GM23338 (cell line): ENCODE measurements at regions not wholly inside any gene's neighbourhood (a gene's known extent, or its start where the extent isn't known, plus 50 kb on each side); places are given as distances from the start of the nearest gene placed in this dataset.

Source experiments
- CREB1 ChIP-seq: fragments of 250-450 bp; sonication (Bioruptor Pico); IDR thresholded peaks from 2 replicates; pipeline ENCODE4 v1.5.0; 2020; ENCODE audit warnings: low read depth, mild to moderate bottlenecking, moderate library complexity
- CTCF ChIP-seq, 2 experiments: fragments of 200-600 bp in 1 of 2; sonication (generic) in 1 of 2; conservative IDR thresholded peaks; 2 replicates each; pipeline versions ENCODE4 v1.5.1 to v1.6.1; 2016 to 2017; ENCODE audit warnings: antibody characterized with exemption in 2 of 2, low read depth in 2 of 2, mild to moderate bottlenecking in 2 of 2, moderate library complexity in 1 of 2
- ETS1 ChIP-seq: IDR thresholded peaks from 2 replicates; pipeline ENCODE4 v1.6.1; 2016; ENCODE audit warnings: antibody characterized with exemption
- EZH2 ChIP-seq: fragments of 200-600 bp; sonication (generic); IDR thresholded peaks from one replicate; pipeline ENCODE4 v1.8.0; 2017; ENCODE audit warnings: antibody characterized with exemption, mild to moderate bottlenecking, low read depth; ENCODE audit not compliant: unreplicated experiment
- EZH2phosphoT487 ChIP-seq: fragments of 200-600 bp; sonication (generic); IDR thresholded peaks from one replicate; pipeline ENCODE4 v1.8.1; 2018; ENCODE audit warnings: antibody characterized with exemption; ENCODE audit not compliant: unreplicated experiment
- JUNB ChIP-seq: IDR thresholded peaks from one replicate; pipeline ENCODE4 v1.6.1; 2016; ENCODE audit warnings: antibody characterized with exemption; ENCODE audit not compliant: unreplicated experiment
- NANOG ChIP-seq: IDR thresholded peaks from 2 replicates; pipeline ENCODE4 v1.6.1; 2016; ENCODE audit warnings: antibody characterized with exemption, borderline replicate concordance
- POLR2AphosphoS5 ChIP-seq: IDR thresholded peaks from 2 replicates; pipeline ENCODE4 v1.6.1; 2016; ENCODE audit warnings: antibody characterized with exemption, low read depth
- REST ChIP-seq: IDR thresholded peaks from one replicate; pipeline ENCODE4 v1.6.1; 2018; ENCODE audit warnings: antibody characterized with exemption; ENCODE audit not compliant: unreplicated experiment
- STAT1 ChIP-seq: IDR thresholded peaks from one replicate; pipeline ENCODE4 v1.6.1; 2016; ENCODE audit warnings: antibody characterized with exemption; ENCODE audit not compliant: unreplicated experiment
- ZNF114 ChIP-seq: fragments of 250-450 bp; sonication (Bioruptor Pico); IDR thresholded peaks from 2 replicates; pipeline ENCODE4 v1.5.0; 2020; ENCODE audit warnings: mild to moderate bottlenecking, moderate library complexity
- ZNF331 ChIP-seq: fragments of 250-450 bp; sonication (Bioruptor Pico); IDR thresholded peaks from 2 replicates; pipeline ENCODE4 v1.5.0; 2020; ENCODE audit warnings: low read depth, mild to moderate bottlenecking, moderate library complexity
- ZNF462 ChIP-seq: fragments of 250-450 bp; sonication (Bioruptor Pico); IDR thresholded peaks from 2 replicates; pipeline ENCODE4 v1.5.0; 2020; ENCODE audit warnings: mild to moderate bottlenecking, moderate library complexity

GRCh38 chrX:69554321-69554947, 50.3 kb downstream of the NALF2 start:
- TF ChIP-seq CTCF (conservative IDR thresholded peaks at IDR 0.05; ENCODE audit: low read depth in 2 of 2) (no peak), ZNF114 (CRISPR knock-in tag) (no peak), POLR2AphosphoS5 (no peak), EZH2 (no peak), EZH2phosphoT487 (no peak), CREB1 (CRISPR knock-in tag) (no peak), REST (no peak), ETS1 (no peak), JUNB (no peak), NANOG (no peak), STAT1 (no peak), ZNF462 (CRISPR knock-in tag) (no peak), ZNF331 (CRISPR knock-in tag) (no peak)
